HG03439 (cell line): ENCODE measurements at regions not wholly inside any gene's neighbourhood (a gene's known extent, or its start where the extent isn't known, plus 50 kb on each side); places are given as distances from the start of the nearest gene placed in this dataset.
"Not testable (repeated sequence)": the region's sequence is repeated elsewhere in the genome, so short reads cannot be mapped to it uniquely, and the experiment has no call there.

Source experiments
- ATAC-seq: cut with Tn5 transposase; IDR thresholded peaks from one replicate; pipeline ENCODE4 v1.9.1; 2021; ENCODE audit warnings: mild to moderate bottlenecking, moderate library complexity; ENCODE audit not compliant: unreplicated experiment

GRCh38 chrX:40883021-40883619, 147.8 kb upstream of the MED14 start:
- no peak for ATAC-seq

GRCh38 chrX:40885989-40886388, 150.6 kb upstream of the MED14 start:
- no peak for ATAC-seq

GRCh38 chrX:40887476-40887875, 152.1 kb upstream of the MED14 start:
- ATAC-seq: no peak

- ATAC-seq: no peak
Measured at GRCh38 chrX:40891798-40892197, 156.5 kb upstream of the MED14 start.

- no peak for ATAC-seq
Measured at GRCh38 chrX:40893251-40893910, 158.0 kb upstream of the MED14 start.

- ATAC-seq: no peak
Measured at GRCh38 chrX:40895246-40895645, 159.9 kb upstream of the MED14 start.

GRCh38 chrX:40897718-40898270, 162.5 kb upstream of the MED14 start:
- no peak for ATAC-seq

GRCh38 chrX:40904739-40905138, 169.4 kb upstream of the MED14 start:
- ATAC-seq: not testable (repeated sequence)

GRCh38 chrX:40908026-40908425, 172.7 kb upstream of the MED14 start:
- no peak for ATAC-seq

- ATAC-seq: no peak
Measured at GRCh38 chrX:40908857-40909475, 173.6 kb upstream of the MED14 start.

- ATAC-seq: no peak
Measured at GRCh38 chrX:40912166-40912565, 173.1 kb upstream of the USP9X start.

GRCh38 chrX:40912576-40912975, 172.7 kb upstream of the USP9X start:
- no peak for ATAC-seq

- ATAC-seq: no peak
Measured at GRCh38 chrX:40920351-40920750, 164.9 kb upstream of the USP9X start.

- ATAC-seq: no peak
Measured at GRCh38 chrX:40922307-40922706, 162.9 kb upstream of the USP9X start.

- ATAC-seq: not testable (repeated sequence)
Measured at GRCh38 chrX:40926739-40927427, 158.4 kb upstream of the USP9X start.

GRCh38 chrX:40928076-40928475, 157.2 kb upstream of the USP9X start:
- no peak for ATAC-seq

- no peak for ATAC-seq
Measured at GRCh38 chrX:40931921-40932320, 153.3 kb upstream of the USP9X start.

- no peak for ATAC-seq
Measured at GRCh38 chrX:40933132-40933705, 152.0 kb upstream of the USP9X start.

GRCh38 chrX:40933706-40934425, 151.4 kb upstream of the USP9X start:
- no peak for ATAC-seq

- no peak for ATAC-seq
Measured at GRCh38 chrX:40936827-40937226, 148.4 kb upstream of the USP9X start.

GRCh38 chrX:40938423-40938822, 146.8 kb upstream of the USP9X start:
- ATAC-seq: no peak
